Stimulated activated naive CD8-positive, alpha-beta T cell treated with anti-CD3 and anti-CD28 coated beads, Interleukin-15, amount 100 ng/mL, for 72 hours (primary cell): ENCODE measurements at regions not wholly inside any gene's neighbourhood (a gene's known extent, or its start where the extent isn't known, plus 50 kb on each side); places are given as distances from the start of the nearest gene placed in this dataset.

Experiments
- ATAC-seq: fragments of 150-1000 bp; cut with Tn5 transposase; 2 replicates; pipeline ENCODE4 v1.10.0; 2021; ENCODE audit warnings: mild to moderate bottlenecking, moderate library complexity
- DNase-seq, 2 donors: peaks; one replicate each; pipeline ENCODE4 v3.0.0; 2021 to 2022
- H3K27ac Mint-ChIP-seq, 2 donors: one replicate each; pipeline ENCODE4 v1.8.0; 2022; ENCODE audit warnings: mild to moderate bottlenecking in 2 of 2, mixed read lengths in 2 of 2, moderate library complexity in 2 of 2
- H3K27me3 Mint-ChIP-seq: one replicate; pipeline ENCODE4 v1.8.0; 2022; ENCODE audit warnings: mixed read lengths
- H3K4me1 Mint-ChIP-seq: one replicate; pipeline ENCODE4 v1.8.0; 2022; ENCODE audit warnings: mild to moderate bottlenecking, mixed read lengths
- H3K4me3 Mint-ChIP-seq, 2 donors: one replicate each; pipeline ENCODE4 v1.8.0; 2022; ENCODE audit warnings: mild to moderate bottlenecking in 2 of 2, mixed read lengths in 2 of 2, moderate library complexity in 1 of 2
- H3K9me3 Mint-ChIP-seq, 2 donors: one replicate each; pipeline ENCODE4 v1.8.0; 2022; ENCODE audit warnings: mixed read lengths in 2 of 2

DNA sequence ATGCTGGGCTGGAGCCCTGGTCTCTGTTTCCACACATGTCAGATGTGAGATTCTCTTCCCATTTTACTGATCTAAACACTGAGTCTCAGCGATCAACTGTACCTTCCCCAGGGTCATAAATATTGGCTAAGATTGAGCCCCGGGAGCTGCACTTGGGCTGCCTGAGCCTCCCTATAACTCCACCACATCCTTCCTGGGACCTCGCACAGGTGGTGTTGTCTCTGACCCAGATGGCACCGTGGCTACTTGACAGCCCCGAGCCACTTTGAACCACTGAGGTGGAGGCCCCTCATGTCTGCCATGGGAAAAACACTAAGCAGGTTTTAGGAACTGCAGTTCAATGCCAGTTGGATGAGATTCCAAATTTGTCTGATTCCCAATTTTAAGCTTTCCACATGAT lies 586.5 kb downstream of the IRX1 start:
- no peak overlapping the region for H3K4me3 Mint-ChIP-seq
- DNase-seq (no peak), ATAC-seq (no peak)
- H3K9me3 Mint-ChIP-seq: peaks cover 19 to 31% of the 10 kb centered on the region in 2 donors
- no peak overlapping the region for H3K27ac Mint-ChIP-seq
- H3K27me3 Mint-ChIP-seq: no peaks in the 10 kb centered on the region
- H3K4me1 Mint-ChIP-seq: no peaks in the 10 kb centered on the region

GRCh38 chr5:4185127-4185526 lies 589.5 kb downstream of the IRX1 start:
- H3K4me3 Mint-ChIP-seq: no peak overlapping the region
- ATAC-seq (no peak), DNase-seq (no peak)
- peaks cover 19 to 37% of the 10 kb centered on the region in 2 donors for H3K9me3 Mint-ChIP-seq
- no peaks in the 10 kb centered on the region for H3K27me3 Mint-ChIP-seq
- no peaks in the 10 kb centered on the region for H3K4me1 Mint-ChIP-seq
- H3K27ac Mint-ChIP-seq: no peak overlapping the region

DNA sequence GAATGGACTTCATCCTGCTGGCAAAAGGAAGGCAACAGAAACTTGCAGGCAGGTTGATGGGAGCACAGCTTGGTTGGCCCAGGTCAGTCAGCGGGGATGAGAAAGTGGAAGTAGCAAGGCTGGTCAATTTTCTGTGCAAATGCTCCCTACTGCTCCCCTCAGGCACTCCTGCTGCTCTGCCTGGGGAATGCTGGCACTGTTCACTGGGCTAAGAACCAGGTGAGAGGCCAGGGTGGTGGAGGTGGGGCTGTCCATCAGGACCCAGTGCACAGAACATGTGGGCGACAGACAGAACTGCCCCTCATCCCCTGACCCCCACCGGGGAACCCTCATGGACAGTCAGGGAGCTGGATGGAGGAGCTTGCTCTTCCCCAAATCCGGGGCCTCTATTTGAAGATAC lies 593.1 kb downstream of the IRX1 start:
- Mint-ChIP-seq H3K27me3 (no peaks in the 10 kb centered on the region), H3K9me3 (peaks cover 15 to 34% of the 10 kb centered on the region in 2 donors), H3K27ac (no peak overlapping the region), H3K4me3 (no peak overlapping the region), H3K4me1 (no peaks in the 10 kb centered on the region)
- DNase-seq (no peak), ATAC-seq (peak; percentile 10)

- H3K27ac Mint-ChIP-seq: no peak overlapping the region
- H3K27me3 Mint-ChIP-seq: no peaks in the 10 kb centered on the region
- no peak overlapping the region for H3K4me3 Mint-ChIP-seq
- ATAC-seq: peak; percentile 73
- DNase-seq: peak in 1 of 2 donors; percentile 28
- no peaks in the 10 kb centered on the region for H3K4me1 Mint-ChIP-seq
- peaks cover 15 to 32% of the 10 kb centered on the region in 2 donors for H3K9me3 Mint-ChIP-seq
These were observed 593.7 kb downstream of the IRX1 start for GRCh38 chr5:4189317-4189716.

- H3K9me3 Mint-ChIP-seq: peaks cover 10 to 16% of the 10 kb centered on the region in 2 donors
- no peak for DNase-seq
- ATAC-seq: no peak
- H3K27ac Mint-ChIP-seq: no peak overlapping the region
- no peaks in the 10 kb centered on the region for H3K4me1 Mint-ChIP-seq
- H3K4me3 Mint-ChIP-seq: no peak overlapping the region
- H3K27me3 Mint-ChIP-seq: no peaks in the 10 kb centered on the region
These were observed 595.4 kb downstream of the IRX1 start for GRCh38 chr5:4191041-4191440.

DNA sequence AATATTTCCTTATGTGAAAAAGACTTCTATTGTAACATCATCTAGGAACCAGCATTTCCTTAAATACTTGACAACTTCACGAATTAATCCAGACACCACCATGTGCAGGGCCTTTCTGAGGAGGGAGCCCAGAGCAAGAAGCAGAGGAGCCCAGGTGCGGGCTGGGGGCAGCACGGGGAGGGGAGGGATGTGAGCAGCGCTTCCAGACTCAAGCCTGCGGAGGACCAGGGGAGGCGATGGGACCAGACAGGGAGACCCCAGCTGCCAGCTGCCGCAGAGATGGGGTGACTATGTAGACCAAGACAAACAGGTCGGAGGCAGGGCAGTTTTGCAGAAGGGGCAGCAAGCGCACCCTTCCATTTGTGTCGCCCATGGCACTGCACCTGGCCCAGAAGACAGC lies 596.1 kb downstream of the IRX1 start:
- H3K4me3 Mint-ChIP-seq: no peak overlapping the region
- H3K27ac Mint-ChIP-seq: no peak overlapping the region
- H3K9me3 Mint-ChIP-seq: peaks cover 6 to 11% of the 10 kb centered on the region in 2 donors
- H3K27me3 Mint-ChIP-seq: no peaks in the 10 kb centered on the region
- no peak for DNase-seq
- H3K4me1 Mint-ChIP-seq: no peaks in the 10 kb centered on the region
- ATAC-seq: peak; percentile 49

DNA sequence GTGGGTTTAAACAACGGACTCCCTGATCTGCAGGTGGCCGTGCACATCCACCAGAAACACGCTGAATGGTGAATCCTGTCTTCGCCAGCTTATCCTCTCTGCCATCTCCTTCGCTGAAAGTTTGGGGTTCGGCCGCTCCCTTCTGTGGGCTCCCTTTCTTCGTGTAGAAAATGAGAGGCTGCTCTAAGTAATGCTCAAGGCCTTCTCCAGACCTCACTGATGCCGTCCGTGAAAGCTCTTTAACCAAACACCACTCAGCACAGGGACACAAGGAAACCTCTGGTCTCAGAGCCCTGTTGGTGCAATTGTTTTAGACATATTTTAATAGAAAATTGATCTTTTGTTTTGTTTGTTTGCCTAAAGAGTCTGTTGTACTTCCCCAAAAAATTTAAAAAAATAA lies 596.5 kb downstream of the IRX1 start:
- peaks cover 6 to 10% of the 10 kb centered on the region in 2 donors for H3K9me3 Mint-ChIP-seq
- ATAC-seq (no peak), DNase-seq (no peak)
- H3K27me3 Mint-ChIP-seq: no peaks in the 10 kb centered on the region
- H3K4me3 Mint-ChIP-seq: no peak overlapping the region
- H3K4me1 Mint-ChIP-seq: no peaks in the 10 kb centered on the region
- H3K27ac Mint-ChIP-seq: no peak overlapping the region

GRCh38 chr5:4196744-4197143 lies 601.1 kb downstream of the IRX1 start:
- no peak for ATAC-seq
- Mint-ChIP-seq H3K4me3 (no peak overlapping the region), H3K27me3 (no peaks in the 10 kb centered on the region), H3K4me1 (no peaks in the 10 kb centered on the region), H3K9me3 (no peaks in the 10 kb centered on the region), H3K27ac (no peak overlapping the region)
- DNase-seq: no peak

- no peaks in the 10 kb centered on the region for H3K9me3 Mint-ChIP-seq
- no peak for DNase-seq
- no peak overlapping the region for H3K4me3 Mint-ChIP-seq
- H3K27ac Mint-ChIP-seq: no peak overlapping the region
- no peak for ATAC-seq
- H3K4me1 Mint-ChIP-seq: no peaks in the 10 kb centered on the region
- H3K27me3 Mint-ChIP-seq: no peaks in the 10 kb centered on the region
These were observed 601.5 kb downstream of the IRX1 start for GRCh38 chr5:4197151-4197550.

GRCh38 chr5:4198461-4198860 lies 602.8 kb downstream of the IRX1 start:
- Mint-ChIP-seq H3K4me1 (no peaks in the 10 kb centered on the region), H3K9me3 (no peaks in the 10 kb centered on the region), H3K27ac (no peak overlapping the region), H3K4me3 (no peak overlapping the region), H3K27me3 (no peaks in the 10 kb centered on the region)
- no peak for DNase-seq
- ATAC-seq: no peak

DNA sequence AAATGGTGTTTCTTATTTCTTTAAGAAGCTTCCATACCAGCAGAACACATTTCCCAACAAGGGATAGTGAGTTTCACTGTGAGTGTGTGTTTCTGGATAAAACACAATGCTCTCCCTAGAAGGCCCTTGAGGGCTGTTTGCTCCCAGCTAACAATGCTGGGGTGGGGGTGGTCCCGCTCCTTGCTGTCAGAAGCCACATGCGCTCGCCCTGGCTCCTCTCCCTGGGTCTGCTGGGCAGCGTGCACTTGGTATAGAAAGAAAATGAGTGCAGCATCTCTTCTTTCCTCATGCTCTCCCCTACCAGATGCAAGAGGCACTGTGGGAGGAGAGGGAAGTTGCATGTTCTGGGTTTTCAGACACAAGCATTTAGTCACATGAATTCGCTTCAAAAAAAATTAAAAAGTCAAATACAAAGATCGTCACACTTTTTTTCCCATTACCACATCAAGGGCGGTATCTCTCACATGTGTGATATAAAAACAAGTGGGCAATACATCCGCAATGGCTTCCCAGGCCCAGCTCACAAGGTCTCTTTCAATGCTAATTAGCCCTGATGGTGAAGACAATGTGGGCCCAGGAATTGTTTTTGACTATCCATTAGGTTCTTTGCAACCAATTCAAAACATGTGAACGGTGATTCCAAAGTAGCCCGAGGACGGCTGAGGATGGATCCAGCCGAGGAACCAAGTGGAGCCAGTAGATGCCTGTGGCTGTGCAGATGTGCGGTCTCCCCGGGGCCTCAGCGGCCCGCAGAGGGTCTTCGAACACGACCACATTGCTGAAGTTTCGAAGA lies 603.6 kb downstream of the IRX1 start:
- H3K27me3 Mint-ChIP-seq: no peaks in the 10 kb centered on the region
- no peak for ATAC-seq
- H3K4me3 Mint-ChIP-seq: no peak overlapping the region
- H3K27ac Mint-ChIP-seq: no peak overlapping the region
- H3K4me1 Mint-ChIP-seq: no peaks in the 10 kb centered on the region
- no peaks in the 10 kb centered on the region for H3K9me3 Mint-ChIP-seq
- no peak for DNase-seq

DNA sequence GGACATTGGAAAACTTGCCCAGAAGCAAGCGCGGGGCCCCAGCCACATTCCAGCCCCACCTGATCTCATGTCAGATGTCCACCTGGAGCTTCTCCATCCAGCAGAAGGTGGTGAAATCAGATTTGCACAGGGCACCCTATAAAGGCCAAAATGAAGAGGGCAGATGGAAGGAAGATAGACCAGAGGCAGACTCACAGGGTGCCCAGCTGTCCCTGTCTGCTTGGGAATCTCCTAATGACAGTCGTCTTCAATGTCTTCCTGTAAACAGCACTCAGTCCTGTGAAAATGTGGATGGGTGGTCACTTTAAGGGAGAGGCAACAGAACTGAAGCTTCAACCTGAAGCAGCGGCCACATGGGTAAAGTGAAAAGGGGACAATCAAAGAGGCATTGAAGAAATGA lies 607.5 kb downstream of the IRX1 start:
- Mint-ChIP-seq H3K4me3 (no peak overlapping the region), H3K27me3 (no peaks in the 10 kb centered on the region), H3K27ac (peak overlapping the region in 1 of 2 donors; percentile 27), H3K9me3 (peaks cover 0 to 2% of the 10 kb centered on the region in 2 donors), H3K4me1 (no peaks in the 10 kb centered on the region)
- no peak for DNase-seq
- no peak for ATAC-seq

- ATAC-seq: no peak
- no peak for DNase-seq
- Mint-ChIP-seq H3K4me1 (no peaks in the 10 kb centered on the region), H3K27ac (no peak overlapping the region), H3K4me3 (no peak overlapping the region), H3K27me3 (no peaks in the 10 kb centered on the region), H3K9me3 (peaks cover 4 to 16% of the 10 kb centered on the region in 2 donors)
These were observed 608.9 kb downstream of the IRX1 start for GRCh38 chr5:4204276-4205141.

DNA sequence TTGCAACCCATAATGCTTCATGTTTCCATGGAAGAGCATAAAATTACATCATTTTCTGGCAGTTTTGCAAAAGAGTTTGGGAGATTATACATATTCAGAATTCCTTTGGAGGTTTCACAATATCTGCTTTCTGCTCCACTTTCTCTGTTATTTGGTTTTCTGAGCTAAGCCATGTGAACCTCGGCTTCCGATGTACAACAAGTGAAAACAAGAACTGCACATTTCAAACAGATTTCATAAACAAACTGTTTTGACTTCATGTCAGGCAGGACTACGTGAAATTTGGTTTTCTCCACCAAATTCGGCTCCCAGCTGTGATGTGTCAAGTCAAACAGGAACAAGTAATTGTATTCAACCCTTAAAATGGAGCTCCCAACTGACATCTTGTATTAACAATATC lies 609.8 kb downstream of the IRX1 start:
- Mint-ChIP-seq H3K27me3 (no peaks in the 10 kb centered on the region), H3K4me1 (no peaks in the 10 kb centered on the region), H3K27ac (no peak overlapping the region), H3K4me3 (no peak overlapping the region), H3K9me3 (peaks cover 6 to 25% of the 10 kb centered on the region in 2 donors)
- DNase-seq (no peak), ATAC-seq (no peak)

- no peak overlapping the region for H3K4me3 Mint-ChIP-seq
- no peak for ATAC-seq
These were observed 610.5 kb downstream of the IRX1 start for GRCh38 chr5:4206127-4206526.

GRCh38 chr5:4207486-4207885 lies 611.9 kb downstream of the IRX1 start:
- no peak for DNase-seq
- no peak for ATAC-seq
- no peak overlapping the region for H3K4me3 Mint-ChIP-seq
- H3K9me3 Mint-ChIP-seq: peaks cover 6 to 25% of the 10 kb centered on the region in 2 donors
- H3K4me1 Mint-ChIP-seq: no peaks in the 10 kb centered on the region
- no peak overlapping the region for H3K27ac Mint-ChIP-seq
- no peaks in the 10 kb centered on the region for H3K27me3 Mint-ChIP-seq

More at GRCh38 chr5:4206127-4206526, 610.5 kb downstream of the IRX1 start:
- Mint-ChIP-seq H3K4me1 (no peaks in the 10 kb centered on the region), H3K27ac (no peak overlapping the region), H3K9me3 (peaks cover 6 to 25% of the 10 kb centered on the region in 2 donors), H3K27me3 (no peaks in the 10 kb centered on the region)
- DNase-seq: no peak
